Epidermal melanocyte (primary cell): ENCODE measurements at regions not wholly inside any gene's neighbourhood (a gene's known extent, or its start where the extent isn't known, plus 50 kb on each side); places are given as distances from the start of the nearest gene placed in this dataset.

Experiments
- DNase-seq: peaks from one replicate; pipeline ENCODE4 v3.0.0; 2011; ENCODE audit warnings: low spot score; ENCODE audit not compliant: insufficient read length

GRCh38 chr6:51528556-51528955, 558.9 kb downstream of the PKHD1 start:
- DNase-seq: no peak

- no peak for DNase-seq
Measured at GRCh38 chr6:51529240-51529639, 558.2 kb downstream of the PKHD1 start.

GRCh38 chr6:51531623-51532022, 555.8 kb downstream of the PKHD1 start:
- DNase-seq: no peak

DNA sequence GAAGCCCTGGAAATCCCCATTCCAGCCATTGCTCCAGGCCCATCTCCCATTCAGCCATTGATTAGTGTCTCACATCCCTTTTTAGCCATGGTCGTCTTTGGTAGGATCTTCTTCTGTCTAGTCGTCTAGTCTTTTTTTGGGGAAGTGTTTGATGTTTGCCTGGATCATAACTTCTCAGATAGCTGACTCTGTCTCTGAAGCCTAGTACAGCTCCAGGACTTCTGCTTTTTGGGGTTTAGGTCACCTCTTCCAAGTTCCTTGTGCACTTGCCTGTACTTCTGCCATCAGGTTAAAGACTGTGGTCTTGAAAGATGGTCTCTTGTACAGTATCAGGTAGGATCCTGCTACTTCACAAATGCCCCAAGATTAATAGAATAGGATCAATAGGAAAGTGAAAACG, 553.5 kb downstream of the PKHD1 start:
- DNase-seq: no peak

- DNase-seq: no peak
Measured at GRCh38 chr6:51535327-51535726, 552.1 kb downstream of the PKHD1 start.

DNA sequence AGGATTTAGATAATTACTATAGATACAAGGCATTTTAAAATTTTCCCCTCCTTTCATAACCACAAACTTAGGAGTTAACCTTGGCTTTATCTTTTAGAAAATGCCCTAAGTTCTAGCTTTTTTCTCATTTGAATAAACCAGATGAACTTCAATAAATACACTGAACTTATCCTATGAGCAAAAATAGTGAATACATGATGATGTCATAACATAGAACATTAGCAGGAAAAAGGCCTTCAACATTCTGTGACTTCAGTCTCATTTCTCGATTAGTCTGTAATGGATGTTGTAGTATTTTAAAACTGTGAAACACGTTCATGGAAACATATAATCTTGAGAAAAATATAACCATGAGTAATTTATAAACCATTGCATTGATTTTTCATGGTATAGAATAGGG, 550.7 kb downstream of the PKHD1 start:
- DNase-seq: no peak

DNA sequence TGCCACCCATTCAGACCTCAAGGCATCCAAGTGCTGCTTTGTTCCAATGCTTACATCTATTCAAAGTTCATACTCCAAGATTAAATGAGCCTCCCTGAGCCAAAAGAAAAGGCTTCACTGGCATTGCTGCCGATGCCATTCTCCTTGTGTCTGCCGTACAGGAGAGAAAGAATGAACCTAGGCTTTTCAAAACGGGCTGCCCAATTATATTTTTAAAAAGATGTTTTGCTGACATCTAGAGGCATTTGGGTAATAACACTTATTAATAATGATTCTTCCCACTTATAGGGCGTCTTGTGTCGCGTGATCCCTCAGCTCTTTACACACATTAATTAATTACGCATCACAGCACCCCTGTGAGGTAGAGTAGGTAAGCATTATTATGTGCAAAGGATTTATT, 545.6 kb downstream of the PKHD1 start:
- no peak for DNase-seq

DNA sequence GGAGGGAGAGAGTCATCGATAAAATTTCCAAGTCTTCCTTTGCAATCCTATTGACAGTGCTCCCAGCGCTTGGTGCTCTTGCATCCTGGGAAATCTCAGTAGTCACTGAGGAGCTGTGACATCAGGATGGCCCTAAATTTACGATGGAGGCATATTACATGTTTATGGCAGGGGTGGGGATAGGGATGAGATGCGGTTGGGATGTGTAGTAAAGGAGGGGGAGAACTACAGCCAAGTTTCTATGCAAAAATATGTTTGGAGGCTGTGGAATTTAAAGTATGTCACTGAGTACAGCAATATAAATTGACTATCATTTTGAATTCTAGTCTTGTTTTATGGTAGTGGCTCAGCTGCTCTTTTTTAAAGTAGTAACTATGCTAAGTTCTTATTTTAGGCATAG, 544.9 kb downstream of the PKHD1 start:
- no peak for DNase-seq

GRCh38 chr6:51550243-51550642, 537.2 kb downstream of the PKHD1 start:
- no peak for DNase-seq

- DNase-seq: no peak
Measured at GRCh38 chr6:51552435-51552834, 535.0 kb downstream of the PKHD1 start.

- DNase-seq: no peak
Measured at GRCh38 chr6:51553246-51554015, 534.0 kb downstream of the PKHD1 start.

DNA sequence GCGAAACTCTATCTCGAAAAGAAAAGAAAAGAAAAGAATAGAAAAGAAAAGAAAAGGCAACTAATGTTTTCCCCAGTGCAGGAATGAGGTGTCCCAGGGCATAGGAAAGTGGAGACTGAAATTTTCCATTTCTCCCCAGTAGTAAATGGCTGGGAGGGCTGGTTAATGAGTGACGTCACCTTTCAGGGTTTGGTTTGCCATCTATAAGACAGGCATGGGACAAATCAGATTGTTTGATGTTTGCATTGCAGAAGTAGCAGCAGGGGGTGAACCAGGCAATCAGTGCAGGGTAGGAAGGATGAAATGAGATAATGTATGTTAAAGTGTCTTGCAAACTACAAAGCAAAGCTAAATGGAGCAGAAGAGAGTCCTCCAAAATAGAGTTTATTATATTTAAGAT, 533.4 kb downstream of the PKHD1 start:
- no peak for DNase-seq

GRCh38 chr6:51559059-51559458, 528.4 kb downstream of the PKHD1 start:
- DNase-seq: no peak

DNA sequence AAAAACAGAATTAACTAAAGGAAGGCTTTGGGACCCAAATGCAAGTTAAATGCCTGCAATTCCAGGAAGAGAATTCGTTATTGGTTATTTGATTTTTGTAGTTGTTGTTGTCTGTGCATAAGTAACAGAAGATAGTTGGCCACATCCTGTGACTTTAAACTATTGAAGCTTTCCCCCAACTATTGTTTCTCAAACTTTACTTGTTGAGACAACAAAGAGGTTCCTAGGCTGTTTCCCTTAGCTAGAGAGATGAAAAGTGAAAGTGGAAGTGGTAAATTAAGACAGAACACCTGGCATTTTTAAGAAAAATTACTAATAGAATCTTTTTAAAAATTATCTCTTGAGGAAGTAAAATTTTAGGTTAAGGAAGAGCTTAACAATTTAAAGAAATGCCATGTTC, 525.2 kb downstream of the PKHD1 start:
- DNase-seq: no peak
